GM23338 (cell line): ENCODE measurements at regions not wholly inside any gene's neighbourhood (a gene's known extent, or its start where the extent isn't known, plus 50 kb on each side); places are given as distances from the start of the nearest gene placed in this dataset.

ENCODE experiments used
- CREB1 ChIP-seq: fragments of 250-450 bp; sonication (Bioruptor Pico); IDR thresholded peaks from 2 replicates; pipeline ENCODE4 v1.5.0; 2020; ENCODE audit warnings: low read depth, mild to moderate bottlenecking, moderate library complexity
- CTCF ChIP-seq, 2 experiments: fragments of 200-600 bp in 1 of 2; sonication (generic) in 1 of 2; conservative IDR thresholded peaks; 2 replicates each; pipeline versions ENCODE4 v1.5.1 to v1.6.1; 2016 to 2017; ENCODE audit warnings: antibody characterized with exemption in 2 of 2, low read depth in 2 of 2, mild to moderate bottlenecking in 2 of 2, moderate library complexity in 1 of 2
- ETS1 ChIP-seq: IDR thresholded peaks from 2 replicates; pipeline ENCODE4 v1.6.1; 2016; ENCODE audit warnings: antibody characterized with exemption
- EZH2 ChIP-seq: fragments of 200-600 bp; sonication (generic); IDR thresholded peaks from one replicate; pipeline ENCODE4 v1.8.0; 2017; ENCODE audit warnings: antibody characterized with exemption, mild to moderate bottlenecking, low read depth; ENCODE audit not compliant: unreplicated experiment
- EZH2phosphoT487 ChIP-seq: fragments of 200-600 bp; sonication (generic); IDR thresholded peaks from one replicate; pipeline ENCODE4 v1.8.1; 2018; ENCODE audit warnings: antibody characterized with exemption; ENCODE audit not compliant: unreplicated experiment
- JUNB ChIP-seq: IDR thresholded peaks from one replicate; pipeline ENCODE4 v1.6.1; 2016; ENCODE audit warnings: antibody characterized with exemption; ENCODE audit not compliant: unreplicated experiment
- NANOG ChIP-seq: IDR thresholded peaks from 2 replicates; pipeline ENCODE4 v1.6.1; 2016; ENCODE audit warnings: antibody characterized with exemption, borderline replicate concordance
- POLR2AphosphoS5 ChIP-seq: IDR thresholded peaks from 2 replicates; pipeline ENCODE4 v1.6.1; 2016; ENCODE audit warnings: antibody characterized with exemption, low read depth
- REST ChIP-seq: IDR thresholded peaks from one replicate; pipeline ENCODE4 v1.6.1; 2018; ENCODE audit warnings: antibody characterized with exemption; ENCODE audit not compliant: unreplicated experiment
- ZNF114 ChIP-seq: fragments of 250-450 bp; sonication (Bioruptor Pico); IDR thresholded peaks from 2 replicates; pipeline ENCODE4 v1.5.0; 2020; ENCODE audit warnings: mild to moderate bottlenecking, moderate library complexity
- ZNF331 ChIP-seq: fragments of 250-450 bp; sonication (Bioruptor Pico); IDR thresholded peaks from 2 replicates; pipeline ENCODE4 v1.5.0; 2020; ENCODE audit warnings: low read depth, mild to moderate bottlenecking, moderate library complexity
- ZNF462 ChIP-seq: fragments of 250-450 bp; sonication (Bioruptor Pico); IDR thresholded peaks from 2 replicates; pipeline ENCODE4 v1.5.0; 2020; ENCODE audit warnings: mild to moderate bottlenecking, moderate library complexity

GRCh38 chr15:47411733-47412132 lies 305.6 kb upstream of the SEMA6D start:
- no peak for TF ChIP-seq CTCF (conservative IDR thresholded peaks at IDR 0.05; ENCODE audit: low read depth in 2 of 2)
- no peak for TF ChIP-seq POLR2AphosphoS5
- TF ChIP-seq CREB1: no peak
- TF ChIP-seq EZH2: no peak
- no peak for TF ChIP-seq REST
- TF ChIP-seq ETS1: no peak
- TF ChIP-seq EZH2phosphoT487: no peak
- no peak for TF ChIP-seq ZNF114 (CRISPR knock-in tag)
- TF ChIP-seq NANOG: no peak
- TF ChIP-seq JUNB: no peak
- no peak for TF ChIP-seq ZNF331 (CRISPR knock-in tag)
- TF ChIP-seq ZNF462 (CRISPR knock-in tag): no peak
